Esophagus (tissue), 2 donors: ENCODE measurements at regions not wholly inside any gene's neighbourhood (a gene's known extent, or its start where the extent isn't known, plus 50 kb on each side); places are given as distances from the start of the nearest gene placed in this dataset.

ENCODE experiments used
- H3K27ac ChIP-seq, 2 donors: one replicate each; pipeline ENCODE4 v1.5.1; 2013; ENCODE audit warnings: low read depth in 2 of 2, mild to moderate bottlenecking in 2 of 2, inconsistent platforms in 1 of 2, low read length in 1 of 2, moderate library complexity in 1 of 2
- H3K27me3 ChIP-seq, 2 donors: one replicate each; pipeline ENCODE4 v1.6.1; 2013; ENCODE audit warnings: low read length in 2 of 2, control low read depth in 1 of 2, mild to moderate bottlenecking in 1 of 2; ENCODE audit not compliant: insufficient read depth in 2 of 2, control insufficient read depth in 1 of 2
- H3K36me3 ChIP-seq, 2 donors: one replicate each; pipeline ENCODE4 v1.6.1; 2013; ENCODE audit warnings: low read length in 1 of 2; ENCODE audit not compliant: control insufficient read depth in 2 of 2, insufficient read depth in 2 of 2
- H3K4me1 ChIP-seq, 2 donors: one replicate each; pipeline ENCODE4 v1.6.1; 2013; ENCODE audit warnings: low read length in 1 of 2; ENCODE audit not compliant: control insufficient read depth in 2 of 2, insufficient read depth in 2 of 2
- H3K4me3 ChIP-seq, 2 donors: one replicate each; pipeline ENCODE4 v1.5.1; 2013; ENCODE audit warnings: low read length in 2 of 2, mild to moderate bottlenecking in 2 of 2, low read depth in 1 of 2, moderate library complexity in 1 of 2
- H3K9me3 ChIP-seq, 2 donors: one replicate each; pipeline ENCODE4 v1.6.1; 2013; ENCODE audit warnings: mild to moderate bottlenecking in 2 of 2, low read depth in 1 of 2, low read length in 1 of 2, moderate library complexity in 1 of 2; ENCODE audit not compliant: control insufficient read depth in 2 of 2, insufficient read depth in 1 of 2
- WGBS, 2 donors: extraction: QIAGEN DNeasy Blood & Tissue Kit; methylation state at CpG; one replicate each; pipeline ENCODE4 v1.1.7; 2013; 5-methylcytosine and 5-hydroxymethylcytosine counted together
- donor health status: healthy with polysubstance abuse.
- donor health status: Bipolar disorder and iron deficiency.

- no peaks in the 10 kb centered on the region for H3K36me3 ChIP-seq
- no peaks in the 10 kb centered on the region for H3K4me1 ChIP-seq
- H3K27ac ChIP-seq, result no peak overlapping the region
- 79% methylated on average over 10 of the region's 10 CpGs for WGBS, 2 donors
- H3K27me3 ChIP-seq, result no peaks in the 10 kb centered on the region
- H3K4me3 ChIP-seq, result no peak overlapping the region
- no peaks in the 10 kb centered on the region for H3K9me3 ChIP-seq
These were observed 121.3 kb upstream of the WDR17 start for GRCh38 chr4:175944126-175944910.

- Histone ChIP-seq H3K4me3 (no peak overlapping the region), H3K27me3 (no peaks in the 10 kb centered on the region), H3K27ac (no peak overlapping the region), H3K9me3 (no peaks in the 10 kb centered on the region), H3K4me1 (no peaks in the 10 kb centered on the region), H3K36me3 (no peaks in the 10 kb centered on the region)
- WGBS, 2 donors, result 41 to 45% methylated on average over 6 of the region's 6 CpGs
These were observed 119.0 kb upstream of the WDR17 start for GRCh38 chr4:175946472-175947116.

GRCh38 chr4:175947117-175947722, 118.4 kb upstream of the WDR17 start:
- no peaks in the 10 kb centered on the region for H3K36me3 ChIP-seq
- WGBS, 2 donors, result 5 to 6% methylated on average over 4 of the region's 4 CpGs
- H3K4me3 ChIP-seq, result no peak overlapping the region
- H3K9me3 ChIP-seq, result no peaks in the 10 kb centered on the region
- no peaks in the 10 kb centered on the region for H3K4me1 ChIP-seq
- no peak overlapping the region for H3K27ac ChIP-seq
- no peaks in the 10 kb centered on the region for H3K27me3 ChIP-seq

- no peaks in the 10 kb centered on the region for H3K9me3 ChIP-seq
- H3K4me1 ChIP-seq, result no peaks in the 10 kb centered on the region
- 69 to 78% methylated on average over 1 of the region's 1 CpG for WGBS, 2 donors
- no peak overlapping the region for H3K27ac ChIP-seq
- H3K36me3 ChIP-seq, result no peaks in the 10 kb centered on the region
- no peak overlapping the region for H3K4me3 ChIP-seq
- no peaks in the 10 kb centered on the region for H3K27me3 ChIP-seq
These were observed 113.8 kb upstream of the WDR17 start for GRCh38 chr4:175951794-175952193.

GRCh38 chr4:175953116-175953515, 112.5 kb upstream of the WDR17 start:
- H3K27me3 ChIP-seq, result no peaks in the 10 kb centered on the region
- H3K27ac ChIP-seq, result no peak overlapping the region
- no peaks in the 10 kb centered on the region for H3K9me3 ChIP-seq
- 87 to 92% methylated on average over 2 of the region's 2 CpGs for WGBS, 2 donors
- H3K4me3 ChIP-seq, result no peak overlapping the region
- H3K36me3 ChIP-seq, result no peaks in the 10 kb centered on the region
- no peaks in the 10 kb centered on the region for H3K4me1 ChIP-seq

DNA sequence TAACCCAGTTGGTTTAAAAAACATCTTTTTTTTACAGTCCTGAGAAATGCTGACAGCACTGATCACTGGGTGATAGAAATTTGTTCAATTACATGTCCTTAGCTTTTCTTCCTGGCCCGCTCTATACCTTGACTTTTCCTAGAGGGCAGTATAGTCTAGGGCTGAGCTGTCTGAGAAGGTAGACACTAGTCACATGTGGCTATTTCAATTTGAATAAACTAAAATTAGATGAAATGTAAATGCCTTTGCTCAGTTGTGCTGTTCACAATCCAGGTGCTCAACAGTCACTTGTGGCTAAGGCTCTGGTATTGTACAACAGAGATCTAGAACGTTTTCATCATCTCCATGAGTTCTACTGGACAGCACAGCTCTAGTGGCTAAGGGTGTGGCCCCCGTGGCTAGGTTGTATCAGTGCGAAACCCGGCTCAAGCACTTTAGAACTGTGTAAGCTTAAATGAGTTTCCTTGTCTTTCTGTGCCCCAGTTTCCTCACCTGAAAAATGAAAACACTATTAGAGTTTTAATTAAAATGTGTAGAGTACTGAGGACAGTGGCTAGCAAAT, 111.6 kb upstream of the WDR17 start:
- Histone ChIP-seq H3K4me3 (no peak overlapping the region), H3K9me3 (no peaks in the 10 kb centered on the region), H3K27me3 (no peaks in the 10 kb centered on the region), H3K4me1 (no peaks in the 10 kb centered on the region), H3K27ac (no peak overlapping the region), H3K36me3 (no peaks in the 10 kb centered on the region)
- whole genome bisulfite sequencing, 2 donors, result 82 to 84% methylated on average over 5 of the region's 5 CpGs

- H3K4me1 ChIP-seq, result no peaks in the 10 kb centered on the region
- H3K27me3 ChIP-seq, result no peaks in the 10 kb centered on the region
- H3K4me3 ChIP-seq, result no peak overlapping the region
- H3K36me3 ChIP-seq, result no peaks in the 10 kb centered on the region
- no peak overlapping the region for H3K27ac ChIP-seq
- no peaks in the 10 kb centered on the region for H3K9me3 ChIP-seq
- 64 to 74% methylated on average over 3 of the region's 3 CpGs for WGBS, 2 donors
These were observed 111.0 kb upstream of the WDR17 start for GRCh38 chr4:175954685-175955084.

GRCh38 chr4:175961604-175962003, 104.0 kb upstream of the WDR17 start:
- WGBS, 2 donors, result 73 to 78% methylated on average over 4 of the region's 4 CpGs
- Histone ChIP-seq H3K9me3 (no peaks in the 10 kb centered on the region), H3K4me3 (no peak overlapping the region), H3K36me3 (no peaks in the 10 kb centered on the region), H3K27me3 (no peaks in the 10 kb centered on the region), H3K27ac (no peak overlapping the region), H3K4me1 (no peaks in the 10 kb centered on the region)

DNA sequence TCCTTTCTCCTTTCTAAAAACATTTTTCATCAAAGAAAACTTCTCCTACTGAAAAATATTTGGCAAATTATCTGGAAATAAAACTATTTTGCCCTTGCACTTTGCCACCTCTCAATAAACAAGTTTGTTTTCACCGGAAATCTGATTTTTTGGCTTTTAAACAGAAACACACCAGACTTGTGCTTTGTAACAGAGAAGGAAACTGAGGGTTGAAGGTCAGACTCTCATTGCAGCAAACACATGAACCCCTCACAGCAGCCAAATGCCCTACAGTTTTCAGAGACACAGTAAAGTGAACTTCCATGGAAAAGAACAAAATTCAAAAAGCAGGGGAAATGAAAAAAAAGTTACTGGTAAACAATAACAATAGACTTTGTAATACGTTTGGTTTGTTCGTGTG, 95.6 kb upstream of the WDR17 start:
- Histone ChIP-seq H3K27ac (no peak overlapping the region), H3K4me1 (no peaks in the 10 kb centered on the region), H3K9me3 (no peaks in the 10 kb centered on the region), H3K27me3 (no peaks in the 10 kb centered on the region), H3K4me3 (no peak overlapping the region), H3K36me3 (no peaks in the 10 kb centered on the region)
- WGBS, 2 donors, result 45 to 52% methylated on average over 3 of the region's 3 CpGs
